PFSK-1 (cell line): ENCODE measurements at regions not wholly inside any gene's neighbourhood (a gene's known extent, or its start where the extent isn't known, plus 50 kb on each side); places are given as distances from the start of the nearest gene placed in this dataset.

Experiments
- POLR2AphosphoS5 ChIP-seq: IDR thresholded peaks from 2 replicates; pipeline ENCODE4 v1.6.1; 2012; ENCODE audit warnings: low read depth, mild to moderate bottlenecking, control low read depth, low read length, moderate library complexity
- SIN3A ChIP-seq: IDR thresholded peaks from 2 replicates; pipeline ENCODE4 v1.6.1; 2012; ENCODE audit warnings: mild to moderate bottlenecking, low read length, moderate library complexity, borderline replicate concordance; ENCODE audit not compliant: insufficient read depth

GRCh38 chr4:28832444-28832843 is 1887.7 kb upstream of the PCDH7 start:
- TF ChIP-seq SIN3A (no peak), POLR2AphosphoS5 (no peak)
